Osteoblast (primary cell): ENCODE measurements at regions not wholly inside any gene's neighbourhood (a gene's known extent, or its start where the extent isn't known, plus 50 kb on each side); places are given as distances from the start of the nearest gene placed in this dataset.

ENCODE experiments used
- DNase-seq: peaks from one replicate; pipeline ENCODE4 v3.0.0; 2011; ENCODE audit warnings: low spot score, mixed read lengths; ENCODE audit not compliant: insufficient read length; ENCODE audit errors: missing footprints
- H2AFZ ChIP-seq: 2 replicates; pipeline ENCODE4 v1.6.0; 2011; ENCODE audit warnings: mild to moderate bottlenecking, low read length
- H3K27ac ChIP-seq: 2 replicates; pipeline ENCODE4 v1.5.1; 2011; ENCODE audit warnings: mild to moderate bottlenecking, low read depth, low read length, moderate library complexity
- H3K27me3 ChIP-seq: 2 replicates; pipeline ENCODE4 v1.6.0; 2012; ENCODE audit warnings: mild to moderate bottlenecking, control low read depth, inconsistent platforms, low read length, moderate library complexity; ENCODE audit not compliant: insufficient read depth
- H3K36me3 ChIP-seq: 2 replicates; pipeline ENCODE4 v1.5.1; 2011; ENCODE audit warnings: mild to moderate bottlenecking, low read length, control low read depth, moderate library complexity; ENCODE audit not compliant: insufficient read depth
- H3K4me1 ChIP-seq: 2 replicates; pipeline ENCODE4 v1.5.1; 2011; ENCODE audit warnings: mild to moderate bottlenecking, low read length, control low read depth, moderate library complexity; ENCODE audit not compliant: insufficient read depth
- H3K4me2 ChIP-seq: 2 replicates; pipeline ENCODE4 v1.6.0; 2011; ENCODE audit warnings: mild to moderate bottlenecking, low read length; ENCODE audit not compliant: insufficient read depth
- H3K4me3 ChIP-seq: fragments of 200-600 bp; sonication (generic); 3 replicates; pipeline ENCODE4 v1.5.1; 2012; ENCODE audit warnings: mild to moderate bottlenecking, low read length, inconsistent platforms; ENCODE audit not compliant: insufficient read depth
- H3K79me2 ChIP-seq: 2 replicates; pipeline ENCODE4 v1.6.0; 2012; ENCODE audit warnings: mild to moderate bottlenecking, low read length, control low read depth, inconsistent platforms; ENCODE audit not compliant: insufficient read depth
- H3K9me3 ChIP-seq: 2 replicates; pipeline ENCODE4 v1.5.1; 2011; ENCODE audit warnings: low read depth, low read length, control low read depth
- H4K20me1 ChIP-seq: 2 replicates; pipeline ENCODE4 v1.6.0; 2012; ENCODE audit warnings: mild to moderate bottlenecking, low read length, control low read depth; ENCODE audit not compliant: insufficient read depth
- TF ChIP-seq, protein P1 (sequence below): IDR thresholded peaks from 2 replicates; pipeline ENCODE4 v1.5.1; 2011; ENCODE audit warnings: mild to moderate bottlenecking, low read depth, low read length, moderate library complexity; ENCODE audit errors: extremely low read depth

DNA sequence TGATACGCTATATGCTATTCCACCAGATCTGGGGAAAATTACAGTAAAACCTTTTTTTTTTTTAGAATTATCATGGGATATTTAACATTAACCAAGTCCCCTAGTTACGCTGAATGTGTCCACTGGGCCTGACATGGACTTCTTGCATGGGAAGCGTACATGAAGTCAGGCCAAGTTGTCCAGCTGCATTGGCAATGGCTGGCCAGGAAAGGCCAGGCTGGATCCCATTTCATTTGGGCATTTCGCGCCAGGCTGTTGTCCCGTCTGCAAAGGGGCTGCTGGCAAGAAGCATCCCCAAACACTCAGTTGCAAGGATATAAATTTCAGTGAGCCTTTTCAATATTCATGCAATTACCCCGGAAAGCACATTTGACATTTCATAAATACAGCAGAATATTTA, 933.3 kb downstream of the GRID1 start:
- H3K9me3 ChIP-seq, result no peaks in the 10 kb centered on the region
- H3K4me2 ChIP-seq, result no peak overlapping the region
- H3K27ac ChIP-seq, result no peak overlapping the region
- H3K4me1 ChIP-seq, result no peaks in the 10 kb centered on the region
- no peaks in the 10 kb centered on the region for H3K79me2 ChIP-seq
- H2AFZ ChIP-seq, result no peak overlapping the region
- no peak overlapping the region for H3K4me3 ChIP-seq
- H3K27me3 ChIP-seq, result no peaks in the 10 kb centered on the region
- DNase-seq, result no peak
- H4K20me1 ChIP-seq, result no peaks in the 10 kb centered on the region
- no peaks in the 10 kb centered on the region for H3K36me3 ChIP-seq
- TF ChIP-seq, protein P1, sequence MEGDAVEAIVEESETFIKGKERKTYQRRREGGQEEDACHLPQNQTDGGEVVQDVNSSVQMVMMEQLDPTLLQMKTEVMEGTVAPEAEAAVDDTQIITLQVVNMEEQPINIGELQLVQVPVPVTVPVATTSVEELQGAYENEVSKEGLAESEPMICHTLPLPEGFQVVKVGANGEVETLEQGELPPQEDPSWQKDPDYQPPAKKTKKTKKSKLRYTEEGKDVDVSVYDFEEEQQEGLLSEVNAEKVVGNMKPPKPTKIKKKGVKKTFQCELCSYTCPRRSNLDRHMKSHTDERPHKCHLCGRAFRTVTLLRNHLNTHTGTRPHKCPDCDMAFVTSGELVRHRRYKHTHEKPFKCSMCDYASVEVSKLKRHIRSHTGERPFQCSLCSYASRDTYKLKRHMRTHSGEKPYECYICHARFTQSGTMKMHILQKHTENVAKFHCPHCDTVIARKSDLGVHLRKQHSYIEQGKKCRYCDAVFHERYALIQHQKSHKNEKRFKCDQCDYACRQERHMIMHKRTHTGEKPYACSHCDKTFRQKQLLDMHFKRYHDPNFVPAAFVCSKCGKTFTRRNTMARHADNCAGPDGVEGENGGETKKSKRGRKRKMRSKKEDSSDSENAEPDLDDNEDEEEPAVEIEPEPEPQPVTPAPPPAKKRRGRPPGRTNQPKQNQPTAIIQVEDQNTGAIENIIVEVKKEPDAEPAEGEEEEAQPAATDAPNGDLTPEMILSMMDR, result no peak

DNA sequence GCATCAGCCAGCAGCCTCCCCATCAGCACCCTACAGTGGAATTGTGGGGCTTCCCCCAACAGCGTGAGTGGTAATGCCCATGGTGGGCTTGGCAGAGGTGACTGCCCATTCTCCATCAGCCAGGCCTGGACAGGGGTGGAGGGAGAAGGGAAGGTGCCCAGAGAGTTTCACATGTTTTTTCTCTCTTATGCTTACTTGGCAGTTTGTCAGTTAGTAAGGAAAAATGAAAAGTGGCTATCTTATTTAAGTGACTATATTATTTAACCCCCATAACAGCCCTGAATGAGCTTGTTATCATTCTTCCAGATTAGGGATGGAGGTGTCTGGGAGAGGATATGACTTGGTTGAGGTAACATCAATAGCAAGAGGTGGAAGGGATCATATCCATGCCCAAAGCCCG, 921.7 kb downstream of the GRID1 start:
- Histone ChIP-seq H2AFZ (no peak overlapping the region), H3K36me3 (no peaks in the 10 kb centered on the region)
- TF ChIP-seq, protein P1, result no peak

DNA sequence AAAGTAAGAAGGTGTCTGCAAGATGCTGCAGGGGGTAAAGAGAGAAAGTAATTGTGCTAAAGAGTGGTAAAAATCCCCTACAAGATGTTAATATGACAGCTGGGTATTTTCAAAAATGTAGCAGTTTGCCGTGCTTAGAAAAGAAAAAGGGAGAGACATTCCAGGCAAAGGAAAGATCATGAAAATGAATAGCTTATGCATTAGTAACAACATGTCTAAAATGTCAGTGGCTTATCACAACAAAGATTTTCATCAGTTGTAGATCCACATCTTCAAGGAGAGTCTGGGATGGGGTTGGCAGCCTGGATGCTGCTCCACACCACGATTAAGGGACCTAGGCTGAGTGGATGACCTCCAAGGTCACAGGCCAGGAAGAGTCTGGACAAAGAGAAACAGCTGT, 920.9 kb downstream of the GRID1 start:
- Histone ChIP-seq H3K4me2 (no peak overlapping the region), H3K9me3 (peaks cover 2% of the 10 kb centered on the region), H3K79me2 (no peaks in the 10 kb centered on the region), H3K4me3 (no peak overlapping the region), H3K27me3 (no peaks in the 10 kb centered on the region), H3K36me3 (no peaks in the 10 kb centered on the region), H3K27ac (no peak overlapping the region), H3K4me1 (no peaks in the 10 kb centered on the region), H4K20me1 (no peaks in the 10 kb centered on the region), H2AFZ (no peak overlapping the region)
- DNase-seq, result no peak
- TF ChIP-seq, protein P1, result no peak

More for the DNA sequence above, 921.7 kb downstream of the GRID1 start:
- Histone ChIP-seq H3K27me3 (no peaks in the 10 kb centered on the region), H4K20me1 (no peaks in the 10 kb centered on the region), H3K27ac (no peak overlapping the region), H3K4me3 (no peak overlapping the region), H3K4me1 (no peaks in the 10 kb centered on the region), H3K4me2 (no peak overlapping the region), H3K9me3 (peaks cover 2% of the 10 kb centered on the region), H3K79me2 (no peaks in the 10 kb centered on the region)
- no peak for DNase-seq

DNA sequence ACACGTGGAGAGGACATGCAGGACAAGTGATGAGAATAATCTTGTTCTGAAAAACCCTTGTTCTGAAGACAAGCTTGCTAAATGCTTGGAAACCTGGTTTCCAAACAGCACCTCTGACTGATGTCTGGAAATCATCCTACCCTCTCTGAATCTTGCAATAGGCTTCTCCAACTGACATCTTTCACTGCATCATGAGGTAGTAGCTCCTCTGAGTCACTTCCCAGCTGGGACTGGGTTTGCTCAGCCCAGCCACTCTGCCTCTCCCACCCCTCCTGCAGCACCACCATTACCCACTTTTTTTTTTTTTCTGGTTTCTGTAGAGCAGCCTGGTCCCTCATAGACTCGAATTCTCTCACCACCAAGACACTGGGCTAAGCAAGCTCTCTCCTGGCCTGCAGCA, 919.8 kb downstream of the GRID1 start:
- Histone ChIP-seq H3K9me3 (peaks cover 2% of the 10 kb centered on the region), H3K27me3 (no peaks in the 10 kb centered on the region), H3K79me2 (no peaks in the 10 kb centered on the region), H3K36me3 (no peaks in the 10 kb centered on the region), H3K4me2 (no peak overlapping the region), H3K4me3 (no peak overlapping the region), H3K4me1 (no peaks in the 10 kb centered on the region), H2AFZ (no peak overlapping the region), H3K27ac (no peak overlapping the region), H4K20me1 (no peaks in the 10 kb centered on the region)
- TF ChIP-seq, protein P1, result no peak
- DNase-seq, result no peak
